A549 (cell line): ENCODE measurements at regions not wholly inside any gene's neighbourhood (a gene's known extent, or its start where the extent isn't known, plus 50 kb on each side); places are given as distances from the start of the nearest gene placed in this dataset.

Experiments
- ATAC-seq, 2 experiments: fragments of 200-7000 bp in 1 of 2; fragments of >200 bp in 1 of 2; cut with Nextera tagmentation in 1 of 2; cut with Tn5 transposase in 1 of 2; 3 replicates each; pipeline versions ENCODE4 v1.8.0 to v1.9.1; 2018 to 2020; ENCODE audit warnings: mild to moderate bottlenecking in 1 of 2, moderate library complexity in 1 of 2
- CTCF ChIA-PET: fragments of 300-600 bp; sonication (Branson Sonifier 250); formaldehyde crosslinking; extraction: SDS; loops from one replicate; lab custom pipeline; 2021; ENCODE audit warnings: antibody characterized with exemption, inconsistent platforms; lab: Yijun Ruan, JAX
- POLR2A ChIA-PET: fragments of 350-600 bp; formaldehyde crosslinking; extraction: SDS; loops from one replicate; lab custom pipeline; 2021; ENCODE audit warnings: antibody characterized with exemption, inconsistent platforms; lab: Yijun Ruan, JAX
- DNase-seq, 2 experiments: peaks; one replicate each; pipeline versions ENCODE4 v3.0.0 to v3.0.0-alpha.2; 2011 to 2016; ENCODE audit warnings: low read depth in 1 of 2, low spot score in 1 of 2
- FAIRE-seq: peaks from 2 replicates; lab custom pipeline; 2011; peaks lifted over from hg19 to GRCh38; lab: Jason Lieb, UNC
- H3K27ac ChIP-seq, 2 experiments: fragments of >200 bp; sonication (Bioruptor Twin); formaldehyde crosslinking; 3 replicates each; pipeline ENCODE4 v1.5.1; 2016 to 2017
- H3K4me1 ChIP-seq: fragments of >200 bp; sonication (Bioruptor Twin); formaldehyde crosslinking; 3 replicates; pipeline ENCODE4 v1.6.1; 2016
- H3K4me2 ChIP-seq: fragments of >200 bp; sonication (Bioruptor Twin); formaldehyde crosslinking; 3 replicates; pipeline ENCODE4 v1.6.1; 2016
- H3K4me3 ChIP-seq: fragments of >200 bp; sonication (Bioruptor Twin); formaldehyde crosslinking; 3 replicates; pipeline ENCODE4 v1.5.1; 2016
- H3K9me3 ChIP-seq: fragments of >200 bp; sonication (Bioruptor Twin); formaldehyde crosslinking; 3 replicates; pipeline ENCODE4 v1.6.1; 2016
- CBX2 ChIP-seq: fragments of 200-600 bp; sonication (generic); IDR thresholded peaks from 2 replicates; pipeline ENCODE4 v1.6.1; 2016; ENCODE audit warnings: low read depth, mild to moderate bottlenecking, borderline replicate concordance
- CBX8 ChIP-seq: fragments of 200-600 bp; sonication (generic); IDR thresholded peaks from 2 replicates; pipeline ENCODE4 v1.6.1; 2016
- CHD4 ChIP-seq: fragments of 200-600 bp; sonication (generic); IDR thresholded peaks from 2 replicates; pipeline ENCODE4 v1.6.1; 2016; ENCODE audit warnings: antibody characterized with exemption, mild to moderate bottlenecking, borderline replicate concordance
- EHF ChIP-seq: fragments of 250-450 bp; sonication (Bioruptor Pico); IDR thresholded peaks from 2 replicates; pipeline ENCODE4 v1.5.0; 2020; ENCODE audit warnings: mild to moderate bottlenecking
- ESRRA ChIP-seq: fragments of 150-350 bp; IDR thresholded peaks from 2 replicates; pipeline ENCODE4 v1.6.1; 2014; ENCODE audit warnings: mild to moderate bottlenecking, low read length, borderline replicate concordance
- FOXS1 ChIP-seq: fragments of 250-450 bp; sonication (Bioruptor Pico); IDR thresholded peaks from 2 replicates; pipeline ENCODE4 v1.5.0; 2020; ENCODE audit warnings: mild to moderate bottlenecking, moderate library complexity
- GATA3 ChIP-seq: IDR thresholded peaks from 2 replicates; pipeline ENCODE4 v1.6.1; 2012; ENCODE audit warnings: borderline replicate concordance
- HEYL ChIP-seq: fragments of 250-450 bp; sonication (Bioruptor Pico); IDR thresholded peaks from 2 replicates; pipeline ENCODE4 v1.8.0; 2021; ENCODE audit warnings: mild to moderate bottlenecking, moderate library complexity
- KDM1A ChIP-seq: fragments of 200-600 bp; sonication (generic); IDR thresholded peaks from 2 replicates; pipeline ENCODE4 v1.6.1; 2016; ENCODE audit warnings: low read depth, mild to moderate bottlenecking
- KDM5A ChIP-seq: fragments of 200-600 bp; sonication (generic); IDR thresholded peaks from 2 replicates; pipeline ENCODE4 v1.6.1; 2016; ENCODE audit warnings: antibody characterized with exemption, mild to moderate bottlenecking
- MAFK ChIP-seq: fragments of 450-650 bp; IDR thresholded peaks from 2 replicates; pipeline ENCODE4 v1.6.1; 2014; ENCODE audit not compliant: partially characterized antibody
- RCOR1 ChIP-seq: fragments of 150-350 bp; IDR thresholded peaks from 2 replicates; pipeline ENCODE4 v1.6.1; 2014; ENCODE audit warnings: antibody characterized with exemption, low read length, low read depth
- RNF2 ChIP-seq: fragments of 200-600 bp; sonication (generic); IDR thresholded peaks from 2 replicates; pipeline ENCODE4 v1.6.1; 2016; ENCODE audit warnings: low read depth, mild to moderate bottlenecking, antibody characterized with exemption, moderate library complexity, borderline replicate concordance
- SREBF2 ChIP-seq: fragments of 450-650 bp; IDR thresholded peaks from 2 replicates; pipeline ENCODE4 v1.6.1; 2014; ENCODE audit warnings: mild to moderate bottlenecking, moderate library complexity
- TP53 ChIP-seq: fragments of 250-450 bp; sonication (Bioruptor Pico); IDR thresholded peaks from 2 replicates; pipeline ENCODE4 v1.5.0; 2021; ENCODE audit warnings: mild to moderate bottlenecking, moderate library complexity
- WGBS: methylation state at CpG from one replicate; pipeline ENCODE4 v1.1.6; 2017; ENCODE audit errors: missing lambda C conversion rate; 5-methylcytosine and 5-hydroxymethylcytosine counted together
- TF ChIP-seq, protein P1 (sequence below): fragments of 250-450 bp; sonication (Bioruptor Pico); IDR thresholded peaks from 2 replicates; pipeline ENCODE4 v1.5.0; 2021; ENCODE audit warnings: mild to moderate bottlenecking, moderate library complexity, borderline replicate concordance
- TF ChIP-seq, protein P2 (sequence below): fragments of >200 bp; sonication (Bioruptor Twin); formaldehyde crosslinking; IDR thresholded peaks from 3 replicates; pipeline ENCODE4 v1.6.1; 2016

- Histone ChIP-seq H3K9me3 (no peaks in the 10 kb centered on the region), H3K4me1 (no peaks in the 10 kb centered on the region), H3K4me2 (no peak overlapping the region), H3K4me3 (no peak overlapping the region), H3K27ac (no peak overlapping the region)
- 43% methylated on average over 2 of the region's 2 CpGs for WGBS
- FAIRE-seq (no peak), DNase-seq (no peak), ATAC-seq (no peak)
- POLR2A ChIA-PET = no interaction called here
- TF ChIP-seq GATA3 = no peak
- CTCF ChIA-PET = no interaction called here
Measured at GRCh38 chr12:28991626-28992025, 157.5 kb upstream of the FAR2 start.

DNA sequence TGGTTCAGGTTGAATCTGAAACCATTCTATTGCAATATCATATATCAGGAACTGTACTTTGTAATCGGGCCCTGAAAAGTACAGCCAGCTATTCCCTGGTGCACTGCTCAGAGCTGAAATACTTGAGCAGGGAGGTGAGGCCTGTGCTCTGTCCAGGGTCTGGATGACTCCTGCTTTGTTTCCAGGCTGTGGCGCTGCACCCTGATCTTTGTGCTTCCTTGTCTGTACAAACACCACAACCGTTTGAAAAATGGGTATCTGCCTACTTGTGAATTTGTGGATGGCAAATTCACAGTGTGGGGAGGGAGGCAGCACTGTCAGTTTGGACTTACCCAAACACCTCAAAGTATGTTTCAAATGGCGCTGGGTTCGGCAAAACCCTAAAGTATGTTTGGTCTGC, 155.4 kb upstream of the FAR2 start:
- H3K27ac ChIP-seq = no peak overlapping the region
- H3K9me3 ChIP-seq = no peaks in the 10 kb centered on the region
- ChIA-PET CTCF (no interaction called here), POLR2A (no interaction called here)
- TF ChIP-seq KDM1A (no peak), MAFK (no peak), SREBF2 (no peak), RNF2 (no peak), CHD4 (no peak)
- TF ChIP-seq, all 56 proteins: peak for 0
- no peak overlapping the region for H3K4me2 ChIP-seq
- no peak for ATAC-seq
- FAIRE-seq = no peak
- no peak for DNase-seq
- 58% methylated on average over 5 of the region's 5 CpGs for WGBS
- no peaks in the 10 kb centered on the region for H3K4me1 ChIP-seq
- H3K4me3 ChIP-seq = no peak overlapping the region

DNA sequence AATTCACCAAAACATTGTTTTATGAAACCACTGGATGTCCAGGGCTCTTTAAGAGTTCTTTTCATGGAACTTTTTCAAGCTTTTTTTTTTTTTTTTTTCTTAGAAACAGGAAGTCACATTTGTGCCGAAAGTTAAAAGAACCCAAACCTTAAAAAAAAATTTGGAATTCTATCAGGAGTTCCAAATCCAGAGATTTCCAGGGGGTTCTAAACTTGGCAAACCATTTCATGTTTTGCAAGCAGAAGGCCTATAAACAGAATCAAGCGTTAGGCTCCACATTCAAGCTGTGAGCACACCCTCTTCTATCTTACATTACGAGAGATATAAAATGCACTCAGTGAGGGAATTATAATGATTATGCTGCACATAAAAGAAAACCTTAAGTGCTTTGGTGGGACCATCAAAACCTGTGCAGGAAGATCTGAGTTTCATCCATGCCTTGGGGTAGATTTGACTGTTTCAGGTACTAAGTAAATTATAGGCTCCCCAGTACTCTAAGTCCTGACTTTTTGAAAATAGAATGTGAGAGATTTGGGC, 154.8 kb upstream of the FAR2 start:
- no peak for FAIRE-seq
- CTCF ChIA-PET = no interaction called here
- no peaks in the 10 kb centered on the region for H3K9me3 ChIP-seq
- no peak for ATAC-seq
- TF ChIP-seq CBX2 (no peak), RCOR1 (no peak), EHF (CRISPR knock-in tag) (no peak), FOXS1 (CRISPR knock-in tag) (no peak), TP53 (CRISPR knock-in tag) (no peak), CBX8 (no peak), HEYL (no peak), ESRRA (no peak)
- TF ChIP-seq, protein P1, sequence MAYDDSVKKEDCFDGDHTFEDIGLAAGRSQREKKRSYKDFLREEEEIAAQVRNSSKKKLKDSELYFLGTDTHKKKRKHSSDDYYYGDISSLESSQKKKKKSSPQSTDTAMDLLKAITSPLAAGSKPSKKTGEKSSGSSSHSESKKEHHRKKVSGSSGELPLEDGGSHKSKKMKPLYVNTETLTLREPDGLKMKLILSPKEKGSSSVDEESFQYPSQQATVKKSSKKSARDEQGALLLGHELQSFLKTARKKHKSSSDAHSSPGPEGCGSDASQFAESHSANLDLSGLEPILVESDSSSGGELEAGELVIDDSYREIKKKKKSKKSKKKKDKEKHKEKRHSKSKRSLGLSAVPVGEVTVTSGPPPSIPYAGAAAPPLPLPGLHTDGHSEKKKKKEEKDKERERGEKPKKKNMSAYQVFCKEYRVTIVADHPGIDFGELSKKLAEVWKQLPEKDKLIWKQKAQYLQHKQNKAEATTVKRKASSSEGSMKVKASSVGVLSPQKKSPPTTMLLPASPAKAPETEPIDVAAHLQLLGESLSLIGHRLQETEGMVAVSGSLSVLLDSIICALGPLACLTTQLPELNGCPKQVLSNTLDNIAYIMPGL (CRISPR knock-in tag) = no peak
- TF ChIP-seq, protein P2, sequence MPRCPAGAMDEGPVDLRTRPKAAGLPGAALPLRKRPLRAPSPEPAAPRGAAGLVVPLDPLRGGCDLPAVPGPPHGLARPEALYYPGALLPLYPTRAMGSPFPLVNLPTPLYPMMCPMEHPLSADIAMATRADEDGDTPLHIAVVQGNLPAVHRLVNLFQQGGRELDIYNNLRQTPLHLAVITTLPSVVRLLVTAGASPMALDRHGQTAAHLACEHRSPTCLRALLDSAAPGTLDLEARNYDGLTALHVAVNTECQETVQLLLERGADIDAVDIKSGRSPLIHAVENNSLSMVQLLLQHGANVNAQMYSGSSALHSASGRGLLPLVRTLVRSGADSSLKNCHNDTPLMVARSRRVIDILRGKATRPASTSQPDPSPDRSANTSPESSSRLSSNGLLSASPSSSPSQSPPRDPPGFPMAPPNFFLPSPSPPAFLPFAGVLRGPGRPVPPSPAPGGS = no peak
- TF ChIP-seq, all 56 proteins: peak for 0
- DNase-seq = no peak
- Histone ChIP-seq H3K4me3 (no peak overlapping the region), H3K27ac (no peak overlapping the region), H3K4me1 (no peaks in the 10 kb centered on the region), H3K4me2 (no peak overlapping the region)
- POLR2A ChIA-PET = no interaction called here
- whole genome bisulfite sequencing = 76% methylated on average over 3 of the region's 3 CpGs

DNA sequence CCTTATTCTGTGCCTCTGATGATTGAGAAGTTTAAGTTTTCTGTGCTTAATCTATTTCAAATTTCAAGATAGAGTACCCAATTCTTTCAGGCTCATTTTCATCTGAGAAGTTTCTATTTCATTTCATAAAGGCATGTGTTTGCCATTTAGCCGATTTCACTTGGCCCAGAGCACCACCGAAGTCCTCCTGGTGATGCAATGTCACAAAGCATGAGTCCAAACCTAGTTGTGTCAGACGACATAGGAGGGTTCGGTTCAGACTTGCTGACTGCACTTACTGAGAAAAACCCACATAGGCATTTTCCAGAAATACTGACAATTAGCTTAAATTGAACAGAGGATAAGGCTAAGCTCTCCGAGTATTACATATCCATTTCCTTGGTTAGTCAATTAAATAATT, 152.4 kb upstream of the FAR2 start:
- ChIA-PET CTCF (interaction anchor here (1.1 kb wide), 1 partner anchor 1263 kb away, joined by 3 read pairs; no protein-coding TSS in a partner anchor), POLR2A (no interaction called here)
- TF ChIP-seq KDM5A = no peak
- no peak for ATAC-seq
- no peak for DNase-seq
- Histone ChIP-seq H3K4me1 (no peaks in the 10 kb centered on the region), H3K27ac (no peak overlapping the region), H3K4me3 (no peak overlapping the region), H3K9me3 (0 out of 3 replicates have a peak, but pooled peaks cover 2% of the 10 kb centered on the region), H3K4me2 (no peak overlapping the region)
- no peak for FAIRE-seq
- WGBS = 32% methylated on average over 5 of the region's 5 CpGs
